ENCODE measurements at regions not wholly inside any gene's neighbourhood (a gene's known extent, or its start where the extent isn't known, plus 50 kb on each side); places are given as distances from the start of the nearest gene placed in this dataset.

GRCh38 chr4:54560513-54560912 is 97.2 kb upstream of the KIT start:
- no peak for TF ChIP-seq MAX (IDR thresholded peaks at IDR 0.05; ENCODE audit: low read depth, low read length)
- TF ChIP-seq POLR2A (IDR thresholded peaks at IDR 0.05; ENCODE audit: extremely low read depth, insufficient read length) = no peak
- no peak for TF ChIP-seq CTCF (IDR thresholded peaks at IDR 0.05; ENCODE audit: low read depth, low read length)
- TF ChIP-seq MYC (IDR thresholded peaks at IDR 0.05; ENCODE audit: low read depth, low read length) = no peak
- H3K4me3 ChIP-seq (ENCODE audit: low read depth, low read length) = no peak overlapping the region
- DNase-seq (ENCODE audit: low read depth) = no peak

- TF ChIP-seq CTCF (IDR thresholded peaks at IDR 0.05; ENCODE audit: low read depth, low read length) (no peak), MAX (IDR thresholded peaks at IDR 0.05; ENCODE audit: low read depth, low read length) (no peak), MYC (IDR thresholded peaks at IDR 0.05; ENCODE audit: low read depth, low read length) (no peak), POLR2A (IDR thresholded peaks at IDR 0.05; ENCODE audit: extremely low read depth, insufficient read length) (no peak)
- no peak overlapping the region for H3K4me3 ChIP-seq (ENCODE audit: low read depth, low read length)
- no peak for DNase-seq (ENCODE audit: low read depth)
Measured at GRCh38 chr4:54561940-54562339, 95.8 kb upstream of the KIT start.

- no peak for TF ChIP-seq CTCF (IDR thresholded peaks at IDR 0.05; ENCODE audit: low read depth, low read length)
- no peak for TF ChIP-seq MYC (IDR thresholded peaks at IDR 0.05; ENCODE audit: low read depth, low read length)
- TF ChIP-seq MAX (IDR thresholded peaks at IDR 0.05; ENCODE audit: low read depth, low read length) = no peak
- no peak for TF ChIP-seq POLR2A (IDR thresholded peaks at IDR 0.05; ENCODE audit: extremely low read depth, insufficient read length)
- H3K4me3 ChIP-seq (ENCODE audit: low read depth, low read length) = no peak overlapping the region
- DNase-seq (ENCODE audit: low read depth) = no peak
Measured at GRCh38 chr4:54566608-54567007, 91.1 kb upstream of the KIT start.

- DNase-seq (ENCODE audit: low read depth) = no peak
- no peak overlapping the region for H3K4me3 ChIP-seq (ENCODE audit: low read depth, low read length)
- no peak for TF ChIP-seq MYC (IDR thresholded peaks at IDR 0.05; ENCODE audit: low read depth, low read length)
- TF ChIP-seq CTCF (IDR thresholded peaks at IDR 0.05; ENCODE audit: low read depth, low read length) = no peak
- TF ChIP-seq MAX (IDR thresholded peaks at IDR 0.05; ENCODE audit: low read depth, low read length) = no peak
- no peak for TF ChIP-seq POLR2A (IDR thresholded peaks at IDR 0.05; ENCODE audit: extremely low read depth, insufficient read length)
Measured at GRCh38 chr4:54567327-54567726, 90.4 kb upstream of the KIT start.

GRCh38 chr4:54568184-54568583 is 89.6 kb upstream of the KIT start:
- no peak for DNase-seq (ENCODE audit: low read depth)
- H3K4me3 ChIP-seq (ENCODE audit: low read depth, low read length) = no peak overlapping the region
- TF ChIP-seq CTCF (IDR thresholded peaks at IDR 0.05; ENCODE audit: low read depth, low read length) = no peak
- TF ChIP-seq POLR2A (IDR thresholded peaks at IDR 0.05; ENCODE audit: extremely low read depth, insufficient read length) = no peak
- TF ChIP-seq MAX (IDR thresholded peaks at IDR 0.05; ENCODE audit: low read depth, low read length) = no peak

GRCh38 chr4:54570822-54571221 is 86.9 kb upstream of the KIT start:
- TF ChIP-seq MYC (IDR thresholded peaks at IDR 0.05; ENCODE audit: low read depth, low read length) (no peak), POLR2A (IDR thresholded peaks at IDR 0.05; ENCODE audit: extremely low read depth, insufficient read length) (no peak), CTCF (IDR thresholded peaks at IDR 0.05; ENCODE audit: low read depth, low read length) (no peak), MAX (IDR thresholded peaks at IDR 0.05; ENCODE audit: low read depth, low read length) (no peak)
- no peak overlapping the region for H3K4me3 ChIP-seq (ENCODE audit: low read depth, low read length)
- no peak for DNase-seq (ENCODE audit: low read depth)

Measured in NB4 (cell line).